GM12872 (cell line): ENCODE measurements at regions not wholly inside any gene's neighbourhood (a gene's known extent, or its start where the extent isn't known, plus 50 kb on each side); places are given as distances from the start of the nearest gene placed in this dataset.

Experiments used
- CTCF ChIP-seq: IDR thresholded peaks from 3 replicates; pipeline ENCODE4 v1.5.1; 2011; ENCODE audit warnings: low read depth, mild to moderate bottlenecking, low read length, moderate library complexity; ENCODE audit not compliant: insufficient read depth

- TF ChIP-seq CTCF: no peak
These were observed 303.5 kb downstream of the NEBL start for GRCh38 chr10:20593649-20594048.

GRCh38 chr10:20582041-20582440 lies 315.1 kb downstream of the NEBL start:
- no peak for TF ChIP-seq CTCF

GRCh38 chr10:20573924-20574323 lies 323.2 kb downstream of the NEBL start:
- TF ChIP-seq CTCF: no peak

- no peak for TF ChIP-seq CTCF
These were observed 344.7 kb downstream of the NEBL start for GRCh38 chr10:20552382-20552781.

GRCh38 chr10:20551761-20552160 lies 345.4 kb downstream of the NEBL start:
- no peak for TF ChIP-seq CTCF

GRCh38 chr10:20535897-20536881 lies 360.9 kb downstream of the NEBL start:
- no peak for TF ChIP-seq CTCF

- no peak for TF ChIP-seq CTCF
These were observed 375.9 kb downstream of the NEBL start for GRCh38 chr10:20521186-20521585.
